H1 (cell line): ENCODE measurements at regions not wholly inside any gene's neighbourhood (a gene's known extent, or its start where the extent isn't known, plus 50 kb on each side); places are given as distances from the start of the nearest gene placed in this dataset.

Experiments used
- BACH1 ChIP-seq: IDR thresholded peaks from 2 replicates; pipeline ENCODE4 v1.6.1; 2012; ENCODE audit warnings: low read length, improper control_type of control experiment
- EZH2 ChIP-seq: fragments of 200-600 bp; sonication (generic); IDR thresholded peaks from 2 replicates; pipeline ENCODE4 v1.7.1; 2012; ENCODE audit warnings: low read depth, mild to moderate bottlenecking, moderate library complexity, low read length, inconsistent platforms; ENCODE audit not compliant: severe bottlenecking
- MAFK ChIP-seq: IDR thresholded peaks from 2 replicates; pipeline ENCODE4 v1.6.1; 2012; ENCODE audit warnings: low read depth, mild to moderate bottlenecking, improper control_type of control experiment, low read length
- POLR2A ChIP-seq, 2 experiments: IDR thresholded peaks; 1 replicate in 1 of 2; 2 replicates in 1 of 2; pipeline ENCODE4 v1.6.1; 2011; ENCODE audit warnings: low read depth in 2 of 2, low read length in 2 of 2, mild to moderate bottlenecking in 2 of 2; ENCODE audit errors: control extremely low read depth in 1 of 2
- RAD21 ChIP-seq, 2 experiments: IDR thresholded peaks in 1 of 2; conservative IDR thresholded peaks in 1 of 2; 2 replicates each; pipeline ENCODE4 v1.6.1; 2011; ENCODE audit warnings: low read depth in 2 of 2, low read length in 2 of 2, improper control_type of control experiment in 1 of 2, inconsistent platforms in 1 of 2, mild to moderate bottlenecking in 1 of 2, moderate library complexity in 1 of 2
- SIN3A ChIP-seq, 2 experiments: IDR thresholded peaks in 1 of 2; conservative IDR thresholded peaks in 1 of 2; 2 replicates each; pipeline ENCODE4 v1.6.1; 2011 to 2012; ENCODE audit warnings: low read length in 2 of 2, improper control_type of control experiment in 1 of 2, low read depth in 1 of 2, mild to moderate bottlenecking in 1 of 2
- YY1 ChIP-seq: IDR thresholded peaks from 2 replicates; pipeline ENCODE4 v1.6.1; 2011; ENCODE audit warnings: low read depth, mild to moderate bottlenecking, low read length
- ZNF274 ChIP-seq: IDR thresholded peaks from 2 replicates; pipeline ENCODE4 v1.7.0; 2012; ENCODE audit warnings: low read length, borderline replicate concordance; ENCODE audit errors: extremely low read depth
- TF ChIP-seq, protein P1 (sequence below), 3 experiments: IDR thresholded peaks; 1 replicate in 2 of 3; 2 replicates in 1 of 3; pipeline versions ENCODE4 v1.5.1 to v1.6.1; 2011; ENCODE audit warnings: low read length in 3 of 3, mild to moderate bottlenecking in 3 of 3, inconsistent platforms in 2 of 3, low read depth in 1 of 3, moderate library complexity in 1 of 3; ENCODE audit not compliant: insufficient read depth in 1 of 3; ENCODE audit errors: control extremely low read depth in 1 of 3

DNA sequence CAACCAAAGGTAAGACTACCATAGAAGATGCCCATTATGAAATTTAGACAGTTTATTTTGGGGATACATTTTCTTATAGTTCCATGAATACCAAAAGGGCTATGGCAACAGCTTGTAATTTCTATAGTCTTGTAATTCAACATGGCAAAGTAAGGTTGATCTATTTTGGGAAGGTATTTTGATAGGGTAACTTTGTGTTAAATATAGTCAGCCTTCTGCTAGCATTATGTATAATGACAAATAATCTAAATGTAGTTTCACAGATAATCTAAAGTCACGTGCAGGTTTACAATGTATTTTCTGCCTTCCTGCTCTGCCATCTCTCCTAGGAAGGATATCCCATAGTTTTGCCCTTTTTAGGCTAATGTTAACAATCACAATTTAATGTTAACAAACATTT lies 85.9 kb upstream of the DPH5 start:
- TF ChIP-seq, protein P1, sequence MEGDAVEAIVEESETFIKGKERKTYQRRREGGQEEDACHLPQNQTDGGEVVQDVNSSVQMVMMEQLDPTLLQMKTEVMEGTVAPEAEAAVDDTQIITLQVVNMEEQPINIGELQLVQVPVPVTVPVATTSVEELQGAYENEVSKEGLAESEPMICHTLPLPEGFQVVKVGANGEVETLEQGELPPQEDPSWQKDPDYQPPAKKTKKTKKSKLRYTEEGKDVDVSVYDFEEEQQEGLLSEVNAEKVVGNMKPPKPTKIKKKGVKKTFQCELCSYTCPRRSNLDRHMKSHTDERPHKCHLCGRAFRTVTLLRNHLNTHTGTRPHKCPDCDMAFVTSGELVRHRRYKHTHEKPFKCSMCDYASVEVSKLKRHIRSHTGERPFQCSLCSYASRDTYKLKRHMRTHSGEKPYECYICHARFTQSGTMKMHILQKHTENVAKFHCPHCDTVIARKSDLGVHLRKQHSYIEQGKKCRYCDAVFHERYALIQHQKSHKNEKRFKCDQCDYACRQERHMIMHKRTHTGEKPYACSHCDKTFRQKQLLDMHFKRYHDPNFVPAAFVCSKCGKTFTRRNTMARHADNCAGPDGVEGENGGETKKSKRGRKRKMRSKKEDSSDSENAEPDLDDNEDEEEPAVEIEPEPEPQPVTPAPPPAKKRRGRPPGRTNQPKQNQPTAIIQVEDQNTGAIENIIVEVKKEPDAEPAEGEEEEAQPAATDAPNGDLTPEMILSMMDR (IDR thresholded peaks at IDR 0.05; ENCODE audit: control extremely low read depth in 1 of 3, insufficient read depth in 1 of 3, low read depth in 1 of 3, low read length in 3 of 3): no peak
- TF ChIP-seq BACH1: no peak
- TF ChIP-seq ZNF274: no peak
- no peak for TF ChIP-seq RAD21 (IDR thresholded peaks at IDR 0.05 in 1 of 2, conservative IDR thresholded peaks at IDR 0.05 in 1 of 2; ENCODE audit: low read depth in 2 of 2, low read length in 2 of 2)
- TF ChIP-seq YY1: no peak
- no peak for TF ChIP-seq SIN3A (conservative IDR thresholded peaks at IDR 0.05 in 1 of 2, IDR thresholded peaks at IDR 0.05 in 1 of 2; ENCODE audit: low read depth in 1 of 2, low read length in 2 of 2)
- no peak for TF ChIP-seq POLR2A (IDR thresholded peaks at IDR 0.05; ENCODE audit: control extremely low read depth in 1 of 2, low read depth in 2 of 2, low read length in 2 of 2)
- TF ChIP-seq MAFK: no peak
- no peak for TF ChIP-seq EZH2
